Heart left ventricle (tissue), 13 donors: ENCODE measurements at regions not wholly inside any gene's neighbourhood (a gene's known extent, or its start where the extent isn't known, plus 50 kb on each side); places are given as distances from the start of the nearest gene placed in this dataset.

ENCODE experiments used
- CTCF ChIP-seq, 12 donors: fragments of 200-600 bp; sonication (generic) in 4 of 12; IDR thresholded peaks; one replicate each; pipeline versions ENCODE4 v1.5.0 to v1.8.0; 2018 to 2022; ENCODE audit warnings: antibody characterized with exemption in 12 of 12, mild to moderate bottlenecking in 5 of 12
- POLR2A ChIP-seq, 2 donors: fragments of 450-650 bp; IDR thresholded peaks; one replicate each; pipeline ENCODE4 v1.6.1; 2017; ENCODE audit warnings: antibody characterized with exemption in 2 of 2, mild to moderate bottlenecking in 2 of 2, moderate library complexity in 2 of 2
- donor health status: ischemic (EF 13 %, LVEDD 7.1; RV severe dilation, severe dysfunction).
- donor health status: DM: no; HTN: yes; CAD: no.
- donor health status: DM: no; HTN: no; CAD: no.
- donor health status: ischemic (EF 25% LVEDD 6.9; RV normal size, moderate dysfunction).
- donor health status: ischemic (EF 25% LVEDD 5.7; RV mildly dilated, moderate dysfunction).
- donor health status: ischemic (EF 35%, LVEDD 5.7; RV mildly dilated, moderate dysfunction).
- donor health status: nonischemic (EF 11% LVEDD 7.7; RV severe dilation, severe dysfunction).
- donor health status: DM: yes; HTN: yes; CAD: no.
- donor health status: PGD.
- donor health status: ischemic (EF 29% LVEDD 5.4; RV normal size, mild dysfunction).
- donor health status: nonischemic (EF 23%, LVEDD 6.1; RV moderate dilation, normal function).

GRCh38 chr10:78529262-78529661 lies 495.6 kb downstream of the RPS24 start:
- TF ChIP-seq CTCF (IDR thresholded peaks at IDR 0.05) (no peak), POLR2A (IDR thresholded peaks at IDR 0.05) (no peak)
